ENCODE measurements at regions not wholly inside any gene's neighbourhood (a gene's known extent, or its start where the extent isn't known, plus 50 kb on each side); places are given as distances from the start of the nearest gene placed in this dataset.
"Not testable (repeated sequence)": the region's sequence is repeated elsewhere in the genome, so short reads cannot be mapped to it uniquely, and the experiment has no call there.

- TF ChIP-seq POLR2AphosphoS5 (IDR thresholded peaks at IDR 0.05; ENCODE audit: borderline replicate concordance, low read depth, low read length) (no peak), EZH2 (IDR thresholded peaks at IDR 0.05) (no peak), FOXP2 (optimal IDR thresholded peaks at IDR 0.05; ENCODE audit: control extremely low read depth, extremely low read length, insufficient read depth) (no peak)
- Histone ChIP-seq H3K27ac (no peak overlapping the region), H3K9me3 (ENCODE audit: low read depth, low read length) (no peaks in the 10 kb centered on the region), H3K36me3 (ENCODE audit: insufficient read depth, low read length) (no peaks in the 10 kb centered on the region), H3K9ac (ENCODE audit: insufficient read length) (no peak overlapping the region), H3K4me3 (no peak overlapping the region)
- no peak for DNase-seq (ENCODE audit: low read depth, low spot score)
Observed at GRCh38 chr1:187847531-187847930, 1018.8 kb downstream of the PLA2G4A start.

- DNase-seq (ENCODE audit: low read depth, low spot score) = no peak
- Histone ChIP-seq H3K4me3 (no peak overlapping the region), H3K27ac (no peak overlapping the region), H3K36me3 (ENCODE audit: insufficient read depth, low read length) (no peaks in the 10 kb centered on the region), H3K9me3 (ENCODE audit: low read depth, low read length) (no peaks in the 10 kb centered on the region), H3K9ac (ENCODE audit: insufficient read length) (no peak overlapping the region)
- TF ChIP-seq FOXP2 (optimal IDR thresholded peaks at IDR 0.05; ENCODE audit: control extremely low read depth, extremely low read length, insufficient read depth) (no peak), POLR2AphosphoS5 (IDR thresholded peaks at IDR 0.05; ENCODE audit: borderline replicate concordance, low read depth, low read length) (no peak), EZH2 (IDR thresholded peaks at IDR 0.05) (no peak)
Observed at GRCh38 chr1:187848321-187848720, 1019.6 kb downstream of the PLA2G4A start.

GRCh38 chr1:187850146-187850545, 1021.4 kb downstream of the PLA2G4A start:
- not testable (repeated sequence) for H3K4me3 ChIP-seq; H3K9ac ChIP-seq (ENCODE audit: insufficient read length); DNase-seq (ENCODE audit: low read depth, low spot score); H3K9me3 ChIP-seq (ENCODE audit: low read depth, low read length); H3K36me3 ChIP-seq (ENCODE audit: insufficient read depth, low read length); H3K27ac ChIP-seq

- TF ChIP-seq FOXP2 (optimal IDR thresholded peaks at IDR 0.05; ENCODE audit: control extremely low read depth, extremely low read length, insufficient read depth) (no peak), EZH2 (IDR thresholded peaks at IDR 0.05) (no peak), POLR2AphosphoS5 (IDR thresholded peaks at IDR 0.05; ENCODE audit: borderline replicate concordance, low read depth, low read length) (no peak)
- H3K4me3 ChIP-seq = no peak overlapping the region
- no peak for DNase-seq (ENCODE audit: low read depth, low spot score)
- H3K36me3 ChIP-seq (ENCODE audit: insufficient read depth, low read length) = no peaks in the 10 kb centered on the region
- H3K27ac ChIP-seq = no peak overlapping the region
- no peaks in the 10 kb centered on the region for H3K9me3 ChIP-seq (ENCODE audit: low read depth, low read length)
- H3K9ac ChIP-seq (ENCODE audit: insufficient read length) = no peak overlapping the region
Observed at GRCh38 chr1:187853505-187853904, 1024.8 kb downstream of the PLA2G4A start.

GRCh38 chr1:187854457-187854856, 1025.7 kb downstream of the PLA2G4A start:
- no peak overlapping the region for H3K9ac ChIP-seq (ENCODE audit: insufficient read length)
- no peaks in the 10 kb centered on the region for H3K36me3 ChIP-seq (ENCODE audit: insufficient read depth, low read length)
- no peak overlapping the region for H3K27ac ChIP-seq
- H3K9me3 ChIP-seq (ENCODE audit: low read depth, low read length) = no peaks in the 10 kb centered on the region
- H3K4me3 ChIP-seq = no peak overlapping the region
- no peak for TF ChIP-seq POLR2AphosphoS5 (IDR thresholded peaks at IDR 0.05; ENCODE audit: borderline replicate concordance, low read depth, low read length)
- TF ChIP-seq EZH2 (IDR thresholded peaks at IDR 0.05) = no peak
- no peak for TF ChIP-seq FOXP2 (optimal IDR thresholded peaks at IDR 0.05; ENCODE audit: control extremely low read depth, extremely low read length, insufficient read depth)
- no peak for DNase-seq (ENCODE audit: low read depth, low spot score)

GRCh38 chr1:187862506-187862905, 1033.8 kb downstream of the PLA2G4A start:
- Histone ChIP-seq H3K9me3 (ENCODE audit: low read depth, low read length) (no peaks in the 10 kb centered on the region), H3K4me3 (no peak overlapping the region), H3K27ac (no peak overlapping the region), H3K36me3 (ENCODE audit: insufficient read depth, low read length) (no peaks in the 10 kb centered on the region), H3K9ac (ENCODE audit: insufficient read length) (no peak overlapping the region)
- TF ChIP-seq EZH2 (IDR thresholded peaks at IDR 0.05) = no peak
- no peak for TF ChIP-seq POLR2AphosphoS5 (IDR thresholded peaks at IDR 0.05; ENCODE audit: borderline replicate concordance, low read depth, low read length)
- no peak for TF ChIP-seq FOXP2 (optimal IDR thresholded peaks at IDR 0.05; ENCODE audit: control extremely low read depth, extremely low read length, insufficient read depth)
- no peak for DNase-seq (ENCODE audit: low read depth, low spot score)

- no peak overlapping the region for H3K9ac ChIP-seq (ENCODE audit: insufficient read length)
- no peak overlapping the region for H3K4me3 ChIP-seq
- H3K36me3 ChIP-seq (ENCODE audit: insufficient read depth, low read length) = no peaks in the 10 kb centered on the region
- peak overlapping the region; percentile 58 for H3K27ac ChIP-seq
- no peak for DNase-seq (ENCODE audit: low read depth, low spot score)
- TF ChIP-seq EZH2 (IDR thresholded peaks at IDR 0.05) = no peak
- TF ChIP-seq FOXP2 (optimal IDR thresholded peaks at IDR 0.05; ENCODE audit: control extremely low read depth, extremely low read length, insufficient read depth) = no peak
- no peak for TF ChIP-seq POLR2AphosphoS5 (IDR thresholded peaks at IDR 0.05; ENCODE audit: borderline replicate concordance, low read depth, low read length)
- H3K9me3 ChIP-seq (ENCODE audit: low read depth, low read length) = no peaks in the 10 kb centered on the region
Observed at GRCh38 chr1:187870552-187870951, 1041.8 kb downstream of the PLA2G4A start.

GRCh38 chr1:187871177-187871845, 1042.6 kb downstream of the PLA2G4A start:
- H3K9me3 ChIP-seq (ENCODE audit: low read depth, low read length) = no peaks in the 10 kb centered on the region
- H3K9ac ChIP-seq (ENCODE audit: insufficient read length) = no peak overlapping the region
- H3K36me3 ChIP-seq (ENCODE audit: insufficient read depth, low read length) = no peaks in the 10 kb centered on the region
- peak; percentile 24 for DNase-seq (ENCODE audit: low read depth, low spot score)
- peak overlapping the region; percentile 58 for H3K27ac ChIP-seq
- H3K4me3 ChIP-seq = 0 out of 2 replicates have a peak overlapping the region, but pooled peaks have one; percentile 0
- TF ChIP-seq FOXP2 (optimal IDR thresholded peaks at IDR 0.05; ENCODE audit: control extremely low read depth, extremely low read length, insufficient read depth) (no peak), POLR2AphosphoS5 (IDR thresholded peaks at IDR 0.05; ENCODE audit: borderline replicate concordance, low read depth, low read length) (peak; percentile 19; the same call in 1 of the 2 replicates)

- no peaks in the 10 kb centered on the region for H3K36me3 ChIP-seq (ENCODE audit: insufficient read depth, low read length)
- H3K4me3 ChIP-seq = no peak overlapping the region
- H3K9ac ChIP-seq (ENCODE audit: insufficient read length) = no peak overlapping the region
- no peak for DNase-seq (ENCODE audit: low read depth, low spot score)
- no peak for TF ChIP-seq EZH2 (IDR thresholded peaks at IDR 0.05)
- no peak for TF ChIP-seq FOXP2 (optimal IDR thresholded peaks at IDR 0.05; ENCODE audit: control extremely low read depth, extremely low read length, insufficient read depth)
- TF ChIP-seq POLR2AphosphoS5 (IDR thresholded peaks at IDR 0.05; ENCODE audit: borderline replicate concordance, low read depth, low read length) = no peak
- no peaks in the 10 kb centered on the region for H3K9me3 ChIP-seq (ENCODE audit: low read depth, low read length)
- peak overlapping the region; percentile 60 for H3K27ac ChIP-seq
Observed at GRCh38 chr1:187872550-187872949, 1043.8 kb downstream of the PLA2G4A start.

Measured in SK-N-MC (cell line).